Parathyroid adenoma (tissue), 2 donors: ENCODE measurements at regions not wholly inside any gene's neighbourhood (a gene's known extent, or its start where the extent isn't known, plus 50 kb on each side); places are given as distances from the start of the nearest gene placed in this dataset.

Experiments used
- H2AFZ ChIP-seq: fragments of 300-600 bp; sonication (generic); one replicate; pipeline ENCODE4 v1.7.0; 2017; ENCODE audit warnings: antibody characterized with exemption, mild to moderate bottlenecking
- H3K27ac ChIP-seq: fragments of 300-600 bp; sonication (generic); one replicate; pipeline ENCODE4 v1.7.0; 2017
- H3K27me3 ChIP-seq: fragments of 300-600 bp; sonication (generic); one replicate; pipeline ENCODE4 v1.7.0; 2017; ENCODE audit warnings: low read length; ENCODE audit not compliant: control insufficient read depth, insufficient read depth
- H3K36me3 ChIP-seq: fragments of 300-600 bp; sonication (generic); one replicate; pipeline ENCODE4 v1.7.0; 2017; ENCODE audit warnings: low read length; ENCODE audit not compliant: control insufficient read depth, insufficient read depth
- H3K4me1 ChIP-seq: fragments of 300-600 bp; sonication (generic); one replicate; pipeline ENCODE4 v1.7.0; 2017; ENCODE audit warnings: control low read depth
- H3K4me2 ChIP-seq: fragments of 300-600 bp; sonication (generic); one replicate; pipeline ENCODE4 v1.7.0; 2017; ENCODE audit warnings: low read length
- H3K4me3 ChIP-seq: fragments of 300-600 bp; sonication (generic); one replicate; pipeline ENCODE4 v1.7.0; 2017; ENCODE audit warnings: low read depth, low read length
- H3K79me2 ChIP-seq: fragments of 300-600 bp; sonication (generic); one replicate; pipeline ENCODE4 v1.7.0; 2017; ENCODE audit warnings: control low read depth
- H3K9ac ChIP-seq: fragments of 300-600 bp; sonication (generic); one replicate; pipeline ENCODE4 v1.7.0; 2017; ENCODE audit warnings: mild to moderate bottlenecking
- H3K9me3 ChIP-seq: fragments of 300-600 bp; sonication (generic); one replicate; pipeline ENCODE4 v1.7.0; 2017; ENCODE audit warnings: low read length; ENCODE audit not compliant: control insufficient read depth
- CTCF ChIP-seq: fragments of 300-600 bp; sonication (generic); IDR thresholded peaks from one replicate; pipeline ENCODE4 v1.7.0; 2017; ENCODE audit warnings: antibody characterized with exemption, mild to moderate bottlenecking
- donor health status: primary hyperparathyroidism.

- no peaks in the 10 kb centered on the region for H3K9me3 ChIP-seq
- H2AFZ ChIP-seq, result no peak overlapping the region
- TF ChIP-seq CTCF, result no peak
- no peak overlapping the region for H3K4me2 ChIP-seq
- no peaks in the 10 kb centered on the region for H3K4me1 ChIP-seq
- H3K4me3 ChIP-seq, result no peak overlapping the region
- H3K27ac ChIP-seq, result no peak overlapping the region
- no peaks in the 10 kb centered on the region for H3K79me2 ChIP-seq
- no peaks in the 10 kb centered on the region for H3K36me3 ChIP-seq
- H3K27me3 ChIP-seq, result no peaks in the 10 kb centered on the region
- no peak overlapping the region for H3K9ac ChIP-seq
Observed at GRCh38 chr11:33610903-33611302, 89.7 kb downstream of the C11orf91 start.

GRCh38 chr11:33608386-33608785 lies 92.2 kb downstream of the C11orf91 start:
- no peaks in the 10 kb centered on the region for H3K4me1 ChIP-seq
- no peaks in the 10 kb centered on the region for H3K9me3 ChIP-seq
- no peaks in the 10 kb centered on the region for H3K36me3 ChIP-seq
- no peak for TF ChIP-seq CTCF
- no peak overlapping the region for H3K27ac ChIP-seq
- no peak overlapping the region for H2AFZ ChIP-seq
- no peak overlapping the region for H3K4me3 ChIP-seq
- H3K79me2 ChIP-seq, result no peaks in the 10 kb centered on the region
- no peak overlapping the region for H3K4me2 ChIP-seq
- no peak overlapping the region for H3K9ac ChIP-seq
- no peaks in the 10 kb centered on the region for H3K27me3 ChIP-seq

- no peaks in the 10 kb centered on the region for H3K79me2 ChIP-seq
- no peaks in the 10 kb centered on the region for H3K36me3 ChIP-seq
- no peak overlapping the region for H3K4me3 ChIP-seq
- H3K9ac ChIP-seq, result no peak overlapping the region
- TF ChIP-seq CTCF, result no peak
- no peaks in the 10 kb centered on the region for H3K9me3 ChIP-seq
- no peaks in the 10 kb centered on the region for H3K4me1 ChIP-seq
- H3K27ac ChIP-seq, result no peak overlapping the region
- H3K27me3 ChIP-seq, result no peaks in the 10 kb centered on the region
- no peak overlapping the region for H2AFZ ChIP-seq
- H3K4me2 ChIP-seq, result no peak overlapping the region
Observed at GRCh38 chr11:33606762-33607161, 93.9 kb downstream of the C11orf91 start.

GRCh38 chr11:33605703-33606102 lies 94.9 kb downstream of the C11orf91 start:
- Histone ChIP-seq H3K4me2 (no peak overlapping the region), H3K27ac (no peak overlapping the region), H3K9me3 (no peaks in the 10 kb centered on the region), H3K79me2 (no peaks in the 10 kb centered on the region), H3K9ac (no peak overlapping the region), H3K36me3 (no peaks in the 10 kb centered on the region), H3K4me3 (no peak overlapping the region), H2AFZ (no peak overlapping the region), H3K27me3 (no peaks in the 10 kb centered on the region), H3K4me1 (no peaks in the 10 kb centered on the region)
- no peak for TF ChIP-seq CTCF

GRCh38 chr11:33598426-33599069 lies 102.1 kb downstream of the C11orf91 start:
- Histone ChIP-seq H2AFZ (no peak overlapping the region), H3K4me1 (no peaks in the 10 kb centered on the region), H3K4me3 (no peak overlapping the region), H3K79me2 (no peaks in the 10 kb centered on the region), H3K36me3 (no peaks in the 10 kb centered on the region), H3K9me3 (no peaks in the 10 kb centered on the region), H3K27ac (no peak overlapping the region), H3K27me3 (no peaks in the 10 kb centered on the region), H3K9ac (no peak overlapping the region), H3K4me2 (no peak overlapping the region)
- TF ChIP-seq CTCF, result no peak
